Glutamatergic neuron (in vitro differentiated cells): ENCODE measurements at regions not wholly inside any gene's neighbourhood (a gene's known extent, or its start where the extent isn't known, plus 50 kb on each side); places are given as distances from the start of the nearest gene placed in this dataset.

Source experiments
- DNase-seq: peaks from one replicate; pipeline ENCODE4 v3.0.0; 2022
- H3K27ac Mint-ChIP-seq: one replicate; pipeline ENCODE4 v1.8.0; 2020; ENCODE audit warnings: mild to moderate bottlenecking, mixed read lengths, inconsistent platforms; ENCODE audit not compliant: unreplicated experiment
- H3K27me3 Mint-ChIP-seq: one replicate; pipeline ENCODE4 v1.8.0; 2020; ENCODE audit warnings: mild to moderate bottlenecking, moderate library complexity, mixed read lengths, inconsistent platforms; ENCODE audit not compliant: unreplicated experiment
- H3K36me3 Mint-ChIP-seq: one replicate; pipeline ENCODE4 v1.8.0; 2020; ENCODE audit warnings: mild to moderate bottlenecking, mixed read lengths, inconsistent platforms; ENCODE audit not compliant: unreplicated experiment
- H3K4me1 Mint-ChIP-seq: one replicate; pipeline ENCODE4 v1.8.0; 2020; ENCODE audit warnings: mild to moderate bottlenecking, low read depth, mixed read lengths, inconsistent platforms; ENCODE audit not compliant: unreplicated experiment
- H3K4me3 Mint-ChIP-seq: one replicate; pipeline ENCODE4 v1.8.0; 2020; ENCODE audit warnings: mild to moderate bottlenecking, mixed read lengths, inconsistent platforms; ENCODE audit not compliant: unreplicated experiment
- H3K9me3 Mint-ChIP-seq: one replicate; pipeline ENCODE4 v1.8.0; 2020; ENCODE audit warnings: mild to moderate bottlenecking, moderate library complexity, mixed read lengths, inconsistent platforms; ENCODE audit not compliant: unreplicated experiment
- TF ChIP-seq, protein P1 (sequence below): fragments of 200-600 bp; sonication (generic); IDR thresholded peaks from one replicate; pipeline ENCODE4 v1.5.0; 2021; ENCODE audit not compliant: partially characterized antibody, unreplicated experiment

GRCh38 chr4:116531026-116531425, 554.4 kb downstream of the TRAM1L1 start:
- TF ChIP-seq, protein P1, sequence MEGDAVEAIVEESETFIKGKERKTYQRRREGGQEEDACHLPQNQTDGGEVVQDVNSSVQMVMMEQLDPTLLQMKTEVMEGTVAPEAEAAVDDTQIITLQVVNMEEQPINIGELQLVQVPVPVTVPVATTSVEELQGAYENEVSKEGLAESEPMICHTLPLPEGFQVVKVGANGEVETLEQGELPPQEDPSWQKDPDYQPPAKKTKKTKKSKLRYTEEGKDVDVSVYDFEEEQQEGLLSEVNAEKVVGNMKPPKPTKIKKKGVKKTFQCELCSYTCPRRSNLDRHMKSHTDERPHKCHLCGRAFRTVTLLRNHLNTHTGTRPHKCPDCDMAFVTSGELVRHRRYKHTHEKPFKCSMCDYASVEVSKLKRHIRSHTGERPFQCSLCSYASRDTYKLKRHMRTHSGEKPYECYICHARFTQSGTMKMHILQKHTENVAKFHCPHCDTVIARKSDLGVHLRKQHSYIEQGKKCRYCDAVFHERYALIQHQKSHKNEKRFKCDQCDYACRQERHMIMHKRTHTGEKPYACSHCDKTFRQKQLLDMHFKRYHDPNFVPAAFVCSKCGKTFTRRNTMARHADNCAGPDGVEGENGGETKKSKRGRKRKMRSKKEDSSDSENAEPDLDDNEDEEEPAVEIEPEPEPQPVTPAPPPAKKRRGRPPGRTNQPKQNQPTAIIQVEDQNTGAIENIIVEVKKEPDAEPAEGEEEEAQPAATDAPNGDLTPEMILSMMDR: no peak
- Mint-ChIP-seq H3K27ac (no peak overlapping the region), H3K27me3 (no peaks in the 10 kb centered on the region), H3K9me3 (no peaks in the 10 kb centered on the region), H3K4me1 (peaks cover 5% of the 10 kb centered on the region), H3K4me3 (no peak overlapping the region), H3K36me3 (no peaks in the 10 kb centered on the region)
- DNase-seq: no peak

GRCh38 chr4:116530048-116530447, 555.3 kb downstream of the TRAM1L1 start:
- no peaks in the 10 kb centered on the region for H3K36me3 Mint-ChIP-seq

GRCh38 chr4:116529129-116529528, 556.2 kb downstream of the TRAM1L1 start:
- H3K4me3 Mint-ChIP-seq: no peak overlapping the region
- H3K27me3 Mint-ChIP-seq: no peaks in the 10 kb centered on the region
- DNase-seq: no peak
- TF ChIP-seq, protein P1: no peak
- H3K4me1 Mint-ChIP-seq: peaks cover 5% of the 10 kb centered on the region
- no peak overlapping the region for H3K27ac Mint-ChIP-seq
- H3K36me3 Mint-ChIP-seq: no peaks in the 10 kb centered on the region
- no peaks in the 10 kb centered on the region for H3K9me3 Mint-ChIP-seq

More at GRCh38 chr4:116530048-116530447, 555.3 kb downstream of the TRAM1L1 start:
- no peaks in the 10 kb centered on the region for H3K27me3 Mint-ChIP-seq
- no peak overlapping the region for H3K27ac Mint-ChIP-seq
- TF ChIP-seq, protein P1: no peak
- no peak for DNase-seq
- no peaks in the 10 kb centered on the region for H3K9me3 Mint-ChIP-seq
- peaks cover 5% of the 10 kb centered on the region for H3K4me1 Mint-ChIP-seq
- H3K4me3 Mint-ChIP-seq: no peak overlapping the region

GRCh38 chr4:116522922-116523321, 562.5 kb downstream of the TRAM1L1 start:
- no peak for DNase-seq
- Mint-ChIP-seq H3K9me3 (no peaks in the 10 kb centered on the region), H3K4me3 (no peak overlapping the region), H3K27ac (no peak overlapping the region), H3K36me3 (no peaks in the 10 kb centered on the region), H3K4me1 (peaks cover 4% of the 10 kb centered on the region), H3K27me3 (no peaks in the 10 kb centered on the region)
- TF ChIP-seq, protein P1: no peak

DNA sequence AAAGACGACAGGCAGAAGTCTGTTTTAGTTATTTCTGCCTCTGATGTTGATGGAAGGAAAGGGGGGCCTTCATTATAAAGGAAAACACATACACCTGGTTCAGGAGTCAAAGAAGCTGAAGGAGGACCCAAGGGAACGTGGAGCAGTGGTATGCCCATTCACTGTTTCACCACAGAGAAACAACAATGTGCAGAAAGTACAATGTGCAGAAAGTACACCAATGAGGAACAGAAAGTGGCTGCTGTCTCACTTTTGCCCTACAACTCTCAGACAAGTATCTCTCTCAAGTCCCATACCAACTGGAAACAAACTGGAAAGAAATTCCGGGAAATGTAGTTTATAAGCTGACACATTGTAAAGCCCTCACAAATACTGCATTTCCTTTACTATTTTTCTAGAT, 564.5 kb downstream of the TRAM1L1 start:
- TF ChIP-seq, protein P1: no peak
- Mint-ChIP-seq H3K4me1 (peaks cover 4% of the 10 kb centered on the region), H3K4me3 (no peak overlapping the region), H3K36me3 (no peaks in the 10 kb centered on the region), H3K9me3 (no peaks in the 10 kb centered on the region), H3K27me3 (no peaks in the 10 kb centered on the region), H3K27ac (no peak overlapping the region)
- DNase-seq: no peak
